ENCODE measurements at regions not wholly inside any gene's neighbourhood (a gene's known extent, or its start where the extent isn't known, plus 50 kb on each side); places are given as distances from the start of the nearest gene placed in this dataset.

- Histone ChIP-seq H3K9me3 (no peaks in the 10 kb centered on the region), H3K27ac (no peak overlapping the region), H3K36me3 (ENCODE audit: insufficient read depth in 1 of 2, low read depth in 1 of 2) (no peaks in the 10 kb centered on the region), H3K27me3 (ENCODE audit: insufficient read depth in 3 of 3, low read length in 2 of 3) (no peaks in the 10 kb centered on the region), H3K4me3 (no peak overlapping the region), H3K4me1 (no peaks in the 10 kb centered on the region)
- no peak for DNase-seq
- intact Hi-C loops (cut with DNase I): no loop called here
- 79 to 86% (median 83%) methylated on average over 3 of the region's 3 CpGs for WGBS, 3 donors
- ATAC-seq: no peak
- no peak for TF ChIP-seq CTCF (IDR thresholded peaks at IDR 0.05)
Observed at GRCh38 chr16:74083541-74083940, 213.1 kb upstream of the PSMD7 start.

- H3K4me1 ChIP-seq: no peaks in the 10 kb centered on the region
- ATAC-seq (no peak), DNase-seq (no peak)
- no peak overlapping the region for H3K4me3 ChIP-seq
- TF ChIP-seq CTCF (IDR thresholded peaks at IDR 0.05): no peak
- H3K9me3 ChIP-seq: no peaks in the 10 kb centered on the region
- intact Hi-C loops (cut with DNase I): no loop called here
- no peaks in the 10 kb centered on the region for H3K27me3 ChIP-seq (ENCODE audit: insufficient read depth in 3 of 3, low read length in 2 of 3)
- no peaks in the 10 kb centered on the region for H3K36me3 ChIP-seq (ENCODE audit: insufficient read depth in 1 of 2, low read depth in 1 of 2)
- no peak overlapping the region for H3K27ac ChIP-seq
- 75 to 82% (median 78%) methylated on average over 8 of the region's 8 CpGs for WGBS, 3 donors
Observed at GRCh38 chr16:74080311-74080710, 216.3 kb upstream of the PSMD7 start.

- DNase-seq (no peak), ATAC-seq (no peak)
- Histone ChIP-seq H3K36me3 (ENCODE audit: insufficient read depth in 1 of 2, low read depth in 1 of 2) (no peaks in the 10 kb centered on the region), H3K4me3 (no peak overlapping the region), H3K9me3 (no peaks in the 10 kb centered on the region), H3K4me1 (no peaks in the 10 kb centered on the region), H3K27me3 (ENCODE audit: insufficient read depth in 3 of 3, low read length in 2 of 3) (no peaks in the 10 kb centered on the region), H3K27ac (no peak overlapping the region)
- TF ChIP-seq CTCF (IDR thresholded peaks at IDR 0.05): no peak
- intact Hi-C loops (cut with DNase I): no loop called here
- 60 to 85% (median 80%) methylated on average over 1 of the region's 1 CpG for WGBS, 3 donors
Observed at GRCh38 chr16:74079232-74079586, 217.4 kb upstream of the PSMD7 start.

- Histone ChIP-seq H3K4me3 (no peak overlapping the region), H3K9me3 (no peaks in the 10 kb centered on the region), H3K36me3 (ENCODE audit: insufficient read depth in 1 of 2, low read depth in 1 of 2) (no peaks in the 10 kb centered on the region), H3K27me3 (ENCODE audit: insufficient read depth in 3 of 3, low read length in 2 of 3) (no peaks in the 10 kb centered on the region), H3K27ac (no peak overlapping the region), H3K4me1 (no peaks in the 10 kb centered on the region)
- DNase-seq: no peak
- ATAC-seq: no peak
- 52 to 61% (median 54%) methylated on average over 8 of the region's 8 CpGs for WGBS, 3 donors
- TF ChIP-seq CTCF (IDR thresholded peaks at IDR 0.05): no peak
- intact Hi-C loops (cut with DNase I): no loop called here
Observed at GRCh38 chr16:74078511-74079231, 217.9 kb upstream of the PSMD7 start.

GRCh38 chr16:74076568-74076967 is 220.0 kb upstream of the PSMD7 start:
- no peak for ATAC-seq
- 82 to 89% (median 83%) methylated on average over 2 of the region's 2 CpGs for WGBS, 3 donors
- no peaks in the 10 kb centered on the region for H3K36me3 ChIP-seq (ENCODE audit: insufficient read depth in 1 of 2, low read depth in 1 of 2)
- H3K27ac ChIP-seq: no peak overlapping the region
- H3K4me3 ChIP-seq: no peak overlapping the region
- H3K4me1 ChIP-seq: no peaks in the 10 kb centered on the region
- H3K27me3 ChIP-seq (ENCODE audit: insufficient read depth in 3 of 3, low read length in 2 of 3): no peaks in the 10 kb centered on the region
- intact Hi-C loops (cut with DNase I): no loop called here
- no peaks in the 10 kb centered on the region for H3K9me3 ChIP-seq
- TF ChIP-seq CTCF (IDR thresholded peaks at IDR 0.05): no peak
- no peak for DNase-seq

Measured in psoas muscle (tissue), 7 donors.